GM23338 (cell line): ENCODE measurements at regions not wholly inside any gene's neighbourhood (a gene's known extent, or its start where the extent isn't known, plus 50 kb on each side); places are given as distances from the start of the nearest gene placed in this dataset.

Experiments
- ATAC-seq: fragments of 200-7000 bp; cut with Tn5 transposase; 3 replicates; pipeline ENCODE4 v1.9.1; 2020
- DNase-seq: peaks from one replicate; pipeline ENCODE4 v3.0.0-alpha.2; 2015; ENCODE audit warnings: low spot score
- H2AFZ ChIP-seq: fragments of 200-600 bp; sonication (generic); 2 replicates; pipeline ENCODE4 v1.8.0; 2016; ENCODE audit warnings: antibody characterized with exemption, mild to moderate bottlenecking, moderate library complexity
- H3F3A ChIP-seq: fragments of 200-600 bp; sonication (generic); replicated peaks from 2 replicates; pipeline ENCODE4 v1.8.0; 2017; ENCODE audit warnings: antibody characterized with exemption, mixed run types, low read depth
- H3K27ac ChIP-seq: fragments of 200-600 bp; sonication (generic); 2 replicates; pipeline ENCODE4 v1.6.1; 2016; ENCODE audit warnings: low read depth
- H3K27me3 ChIP-seq: fragments of 200-600 bp; sonication (generic); 2 replicates; pipeline ENCODE4 v1.8.0; 2016; ENCODE audit warnings: mild to moderate bottlenecking, mixed run types, moderate library complexity; ENCODE audit not compliant: insufficient read depth
- H3K36me3 ChIP-seq: fragments of 200-600 bp; sonication (generic); 2 replicates; pipeline ENCODE4 v1.8.0; 2016; ENCODE audit warnings: mild to moderate bottlenecking; ENCODE audit not compliant: insufficient read depth
- H3K4me1 ChIP-seq: fragments of 200-600 bp; sonication (generic); 2 replicates; pipeline ENCODE4 v1.8.0; 2016; ENCODE audit warnings: mild to moderate bottlenecking, moderate library complexity; ENCODE audit not compliant: insufficient read depth
- H3K4me2 ChIP-seq: fragments of 200-600 bp; sonication (generic); 2 replicates; pipeline ENCODE4 v1.7.1; 2017; ENCODE audit warnings: mixed run types
- H3K4me3 ChIP-seq: fragments of 200-600 bp; sonication (generic); 2 replicates; pipeline ENCODE4 v1.6.1; 2016; ENCODE audit warnings: mixed run types
- H3K79me2 ChIP-seq: fragments of 200-600 bp; sonication (generic); replicated peaks from 2 replicates; pipeline ENCODE4 v1.8.0; 2017; ENCODE audit warnings: mild to moderate bottlenecking; ENCODE audit not compliant: insufficient read depth
- H3K9me2 ChIP-seq: fragments of 200-600 bp; sonication (generic); 2 replicates; pipeline ENCODE4 v1.8.0; 2017; ENCODE audit not compliant: insufficient read depth
- H4K20me1 ChIP-seq: fragments of 200-600 bp; sonication (generic); replicated peaks from 2 replicates; pipeline ENCODE4 v1.8.0; 2017; ENCODE audit warnings: mild to moderate bottlenecking; ENCODE audit not compliant: insufficient read depth
- H3K27ac Mint-ChIP-seq: 2 replicates; pipeline ENCODE4 v1.8.0; 2020; ENCODE audit warnings: inconsistent platforms, mild to moderate bottlenecking, moderate library complexity, mixed read lengths
- H3K27me3 Mint-ChIP-seq: 3 replicates; pipeline ENCODE4 v1.8.0; 2022; ENCODE audit warnings: low read depth, mild to moderate bottlenecking, moderate library complexity, mixed read lengths, inconsistent platforms; ENCODE audit not compliant: insufficient read depth, poor library complexity
- H3K36me3 Mint-ChIP-seq: 3 replicates; pipeline ENCODE4 v1.8.0; 2021; ENCODE audit warnings: low read depth, mild to moderate bottlenecking, inconsistent platforms, moderate library complexity, mixed read lengths
- H3K4me1 Mint-ChIP-seq: 3 replicates; pipeline ENCODE4 v1.8.0; 2020; ENCODE audit warnings: mild to moderate bottlenecking, inconsistent platforms, mixed read lengths
- H3K4me3 Mint-ChIP-seq: 3 replicates; pipeline ENCODE4 v1.8.0; 2021; ENCODE audit warnings: moderate library complexity, mild to moderate bottlenecking, inconsistent platforms, mixed read lengths
- H3K9me3 Mint-ChIP-seq: 3 replicates; pipeline ENCODE4 v1.8.0; 2020; ENCODE audit warnings: moderate library complexity, mild to moderate bottlenecking, inconsistent platforms, mixed read lengths
- NANOG ChIP-seq: IDR thresholded peaks from 2 replicates; pipeline ENCODE4 v1.6.1; 2016; ENCODE audit warnings: antibody characterized with exemption, borderline replicate concordance
- POLR2AphosphoS5 ChIP-seq: IDR thresholded peaks from 2 replicates; pipeline ENCODE4 v1.6.1; 2016; ENCODE audit warnings: antibody characterized with exemption, low read depth
- STAT1 ChIP-seq: IDR thresholded peaks from one replicate; pipeline ENCODE4 v1.6.1; 2016; ENCODE audit warnings: antibody characterized with exemption; ENCODE audit not compliant: unreplicated experiment
- ZNF114 ChIP-seq: fragments of 250-450 bp; sonication (Bioruptor Pico); IDR thresholded peaks from 2 replicates; pipeline ENCODE4 v1.5.0; 2020; ENCODE audit warnings: mild to moderate bottlenecking, moderate library complexity
- TF ChIP-seq, protein P1 (sequence below): IDR thresholded peaks from 2 replicates; pipeline ENCODE4 v1.6.1; 2016; ENCODE audit warnings: antibody characterized with exemption
- TF ChIP-seq, protein P2 (sequence below): fragments of 250-450 bp; sonication (Bioruptor Pico); IDR thresholded peaks from 2 replicates; pipeline ENCODE4 v1.5.0; 2020; ENCODE audit warnings: mild to moderate bottlenecking, moderate library complexity

DNA sequence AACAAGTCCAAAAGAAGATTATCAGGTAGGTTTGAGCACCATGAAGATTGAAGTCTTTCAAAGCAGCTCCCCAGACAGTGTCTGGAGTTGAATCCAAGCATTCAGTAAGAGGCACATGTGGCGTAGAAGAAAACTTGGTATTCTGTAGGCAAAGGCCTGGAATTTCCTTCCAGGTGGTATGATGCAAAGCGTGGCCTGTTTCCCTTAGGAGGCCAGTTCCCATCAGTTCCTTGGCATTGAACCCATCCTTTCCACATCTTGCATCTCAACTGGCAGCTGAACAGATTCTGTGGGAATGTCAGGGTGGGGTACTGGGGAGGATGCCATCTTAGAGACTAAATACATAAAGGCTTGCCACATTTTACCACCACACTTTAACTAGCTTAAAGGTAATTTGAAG is 516.0 kb downstream of the BTBD3 start (continued):
- TF ChIP-seq POLR2AphosphoS5 = no peak
- TF ChIP-seq, protein P1, sequence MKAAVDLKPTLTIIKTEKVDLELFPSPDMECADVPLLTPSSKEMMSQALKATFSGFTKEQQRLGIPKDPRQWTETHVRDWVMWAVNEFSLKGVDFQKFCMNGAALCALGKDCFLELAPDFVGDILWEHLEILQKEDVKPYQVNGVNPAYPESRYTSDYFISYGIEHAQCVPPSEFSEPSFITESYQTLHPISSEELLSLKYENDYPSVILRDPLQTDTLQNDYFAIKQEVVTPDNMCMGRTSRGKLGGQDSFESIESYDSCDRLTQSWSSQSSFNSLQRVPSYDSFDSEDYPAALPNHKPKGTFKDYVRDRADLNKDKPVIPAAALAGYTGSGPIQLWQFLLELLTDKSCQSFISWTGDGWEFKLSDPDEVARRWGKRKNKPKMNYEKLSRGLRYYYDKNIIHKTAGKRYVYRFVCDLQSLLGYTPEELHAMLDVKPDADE = no peak

DNA sequence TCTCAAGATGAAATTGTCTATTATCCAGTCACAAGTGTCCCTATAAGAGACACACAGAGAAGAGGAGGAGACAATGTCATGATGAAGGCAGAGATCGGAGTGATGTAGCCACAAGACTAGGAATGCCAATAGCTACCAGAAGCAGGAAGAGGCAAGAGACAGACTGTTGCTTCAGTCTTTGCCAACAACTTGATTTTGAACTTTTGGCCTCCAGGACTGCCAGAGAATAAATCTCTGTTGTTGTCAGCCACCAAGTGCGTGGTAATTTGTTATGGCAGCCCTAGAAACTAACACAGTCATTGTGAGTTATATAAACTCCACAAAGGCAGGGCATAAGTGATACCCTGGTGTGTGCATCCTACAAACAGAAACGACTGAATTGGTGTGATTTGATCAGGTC is 517.0 kb downstream of the BTBD3 start:
- ATAC-seq = no peak
- Histone ChIP-seq H3K4me1 (no peaks in the 10 kb centered on the region; the same call in 1 of the 2 replicates), H3K79me2 (no peaks in the 10 kb centered on the region), H3K36me3 (no peaks in the 10 kb centered on the region), H3K27me3 (no peaks in the 10 kb centered on the region), H3F3A (no peaks in the 10 kb centered on the region), H4K20me1 (no peaks in the 10 kb centered on the region), H2AFZ (no peak overlapping the region), H3K27ac (no peak overlapping the region), H3K4me3 (no peak overlapping the region), H3K4me2 (no peak overlapping the region), H3K9me2 (peaks cover 6% of the 10 kb centered on the region)
- DNase-seq = no peak
- no peaks in the 10 kb centered on the region for H3K9me3 Mint-ChIP-seq
- no peak overlapping the region for H3K4me3 Mint-ChIP-seq
- no peak overlapping the region for H3K27ac Mint-ChIP-seq
- no peaks in the 10 kb centered on the region for H3K36me3 Mint-ChIP-seq
- no peaks in the 10 kb centered on the region for H3K27me3 Mint-ChIP-seq
- TF ChIP-seq NANOG = no peak
- TF ChIP-seq, protein P2, sequence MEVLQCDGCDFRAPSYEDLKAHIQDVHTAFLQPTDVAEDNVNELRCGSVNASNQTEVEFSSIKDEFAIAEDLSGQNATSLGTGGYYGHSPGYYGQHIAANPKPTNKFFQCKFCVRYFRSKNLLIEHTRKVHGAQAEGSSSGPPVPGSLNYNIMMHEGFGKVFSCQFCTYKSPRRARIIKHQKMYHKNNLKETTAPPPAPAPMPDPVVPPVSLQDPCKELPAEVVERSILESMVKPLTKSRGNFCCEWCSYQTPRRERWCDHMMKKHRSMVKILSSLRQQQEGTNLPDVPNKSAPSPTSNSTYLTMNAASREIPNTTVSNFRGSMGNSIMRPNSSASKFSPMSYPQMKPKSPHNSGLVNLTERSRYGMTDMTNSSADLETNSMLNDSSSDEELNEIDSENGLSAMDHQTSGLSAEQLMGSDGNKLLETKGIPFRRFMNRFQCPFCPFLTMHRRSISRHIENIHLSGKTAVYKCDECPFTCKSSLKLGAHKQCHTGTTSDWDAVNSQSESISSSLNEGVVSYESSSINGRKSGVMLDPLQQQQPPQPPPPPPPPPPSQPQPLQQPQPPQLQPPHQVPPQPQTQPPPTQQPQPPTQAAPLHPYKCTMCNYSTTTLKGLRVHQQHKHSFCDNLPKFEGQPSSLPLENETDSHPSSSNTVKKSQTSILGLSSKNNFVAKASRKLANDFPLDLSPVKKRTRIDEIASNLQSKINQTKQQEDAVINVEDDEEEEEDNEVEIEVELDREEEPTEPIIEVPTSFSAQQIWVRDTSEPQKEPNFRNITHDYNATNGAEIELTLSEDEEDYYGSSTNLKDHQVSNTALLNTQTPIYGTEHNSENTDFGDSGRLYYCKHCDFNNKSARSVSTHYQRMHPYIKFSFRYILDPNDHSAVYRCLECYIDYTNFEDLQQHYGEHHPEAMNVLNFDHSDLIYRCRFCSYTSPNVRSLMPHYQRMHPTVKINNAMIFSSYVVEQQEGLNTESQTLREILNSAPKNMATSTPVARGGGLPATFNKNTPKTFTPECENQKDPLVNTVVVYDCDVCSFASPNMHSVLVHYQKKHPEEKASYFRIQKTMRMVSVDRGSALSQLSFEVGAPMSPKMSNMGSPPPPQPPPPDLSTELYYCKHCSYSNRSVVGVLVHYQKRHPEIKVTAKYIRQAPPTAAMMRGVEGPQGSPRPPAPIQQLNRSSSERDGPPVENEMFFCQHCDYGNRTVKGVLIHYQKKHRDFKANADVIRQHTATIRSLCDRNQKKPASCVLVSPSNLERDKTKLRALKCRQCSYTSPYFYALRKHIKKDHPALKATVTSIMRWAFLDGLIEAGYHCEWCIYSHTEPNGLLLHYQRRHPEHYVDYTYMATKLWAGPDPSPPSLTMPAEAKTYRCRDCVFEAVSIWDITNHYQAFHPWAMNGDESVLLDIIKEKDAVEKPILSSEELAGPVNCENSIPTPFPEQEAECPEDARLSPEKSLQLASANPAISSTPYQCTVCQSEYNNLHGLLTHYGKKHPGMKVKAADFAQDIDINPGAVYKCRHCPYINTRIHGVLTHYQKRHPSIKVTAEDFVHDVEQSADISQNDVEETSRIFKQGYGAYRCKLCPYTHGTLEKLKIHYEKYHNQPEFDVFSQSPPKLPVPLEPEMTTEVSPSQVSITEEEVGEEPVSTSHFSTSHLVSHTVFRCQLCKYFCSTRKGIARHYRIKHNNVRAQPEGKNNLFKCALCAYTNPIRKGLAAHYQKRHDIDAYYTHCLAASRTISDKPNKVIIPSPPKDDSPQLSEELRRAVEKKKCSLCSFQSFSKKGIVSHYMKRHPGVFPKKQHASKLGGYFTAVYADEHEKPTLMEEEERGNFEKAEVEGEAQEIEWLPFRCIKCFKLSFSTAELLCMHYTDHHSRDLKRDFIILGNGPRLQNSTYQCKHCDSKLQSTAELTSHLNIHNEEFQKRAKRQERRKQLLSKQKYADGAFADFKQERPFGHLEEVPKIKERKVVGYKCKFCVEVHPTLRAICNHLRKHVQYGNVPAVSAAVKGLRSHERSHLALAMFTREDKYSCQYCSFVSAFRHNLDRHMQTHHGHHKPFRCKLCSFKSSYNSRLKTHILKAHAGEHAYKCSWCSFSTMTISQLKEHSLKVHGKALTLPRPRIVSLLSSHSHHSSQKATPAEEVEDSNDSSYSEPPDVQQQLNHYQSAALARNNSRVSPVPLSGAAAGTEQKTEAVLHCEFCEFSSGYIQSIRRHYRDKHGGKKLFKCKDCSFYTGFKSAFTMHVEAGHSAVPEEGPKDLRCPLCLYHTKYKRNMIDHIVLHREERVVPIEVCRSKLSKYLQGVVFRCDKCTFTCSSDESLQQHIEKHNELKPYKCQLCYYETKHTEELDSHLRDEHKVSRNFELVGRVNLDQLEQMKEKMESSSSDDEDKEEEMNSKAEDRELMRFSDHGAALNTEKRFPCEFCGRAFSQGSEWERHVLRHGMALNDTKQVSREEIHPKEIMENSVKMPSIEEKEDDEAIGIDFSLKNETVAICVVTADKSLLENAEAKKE (CRISPR knock-in tag) = no peak
- no peak for TF ChIP-seq STAT1
- no peak for TF ChIP-seq ZNF114 (CRISPR knock-in tag)
- H3K4me1 Mint-ChIP-seq = peaks cover 6% of the 10 kb centered on the region; the same call in 2 of the 3 replicates
